ENCODE measurements at regions not wholly inside any gene's neighbourhood (a gene's known extent, or its start where the extent isn't known, plus 50 kb on each side); places are given as distances from the start of the nearest gene placed in this dataset.

- POLR2A ChIA-PET, result no interaction called here
- no peaks in the 10 kb centered on the region for H3K9me2 ChIP-seq (ENCODE audit: insufficient read depth, low read length)
- no peaks in the 10 kb centered on the region for H3K36me3 ChIP-seq (ENCODE audit: insufficient read depth, low read length)
- H3K4me1 ChIP-seq (ENCODE audit: insufficient read depth, low read length, poor library complexity, severe bottlenecking), result no peaks in the 10 kb centered on the region
- CTCF ChIA-PET (ENCODE audit: unreplicated experiment), result no interaction called here
- no peak overlapping the region for H2AFZ ChIP-seq (ENCODE audit: low read length)
- intact Hi-C loops (cut with micrococcal nuclease; ENCODE audit: unreplicated experiment), result no loop called here
- BruUV-seq (replicated peaks), result no TSS peak
- no peaks in the 10 kb centered on the region for H3K79me2 ChIP-seq (ENCODE audit: insufficient read depth, low read depth, low read length)
- H3K4me3 ChIP-seq (ENCODE audit: low read depth, low read length, poor library complexity, severe bottlenecking), result no peak overlapping the region
- no peaks in the 10 kb centered on the region for H4K20me1 ChIP-seq (ENCODE audit: insufficient read depth, low read length)
- H3K4me2 ChIP-seq (ENCODE audit: low read length), result no peak overlapping the region
- TF ChIP-seq EZH2phosphoT487 (IDR thresholded peaks at IDR 0.05; ENCODE audit: borderline replicate concordance, low read depth, low read length), result no peak
- TF ChIP-seq, protein P1, sequence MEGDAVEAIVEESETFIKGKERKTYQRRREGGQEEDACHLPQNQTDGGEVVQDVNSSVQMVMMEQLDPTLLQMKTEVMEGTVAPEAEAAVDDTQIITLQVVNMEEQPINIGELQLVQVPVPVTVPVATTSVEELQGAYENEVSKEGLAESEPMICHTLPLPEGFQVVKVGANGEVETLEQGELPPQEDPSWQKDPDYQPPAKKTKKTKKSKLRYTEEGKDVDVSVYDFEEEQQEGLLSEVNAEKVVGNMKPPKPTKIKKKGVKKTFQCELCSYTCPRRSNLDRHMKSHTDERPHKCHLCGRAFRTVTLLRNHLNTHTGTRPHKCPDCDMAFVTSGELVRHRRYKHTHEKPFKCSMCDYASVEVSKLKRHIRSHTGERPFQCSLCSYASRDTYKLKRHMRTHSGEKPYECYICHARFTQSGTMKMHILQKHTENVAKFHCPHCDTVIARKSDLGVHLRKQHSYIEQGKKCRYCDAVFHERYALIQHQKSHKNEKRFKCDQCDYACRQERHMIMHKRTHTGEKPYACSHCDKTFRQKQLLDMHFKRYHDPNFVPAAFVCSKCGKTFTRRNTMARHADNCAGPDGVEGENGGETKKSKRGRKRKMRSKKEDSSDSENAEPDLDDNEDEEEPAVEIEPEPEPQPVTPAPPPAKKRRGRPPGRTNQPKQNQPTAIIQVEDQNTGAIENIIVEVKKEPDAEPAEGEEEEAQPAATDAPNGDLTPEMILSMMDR (conservative IDR thresholded peaks at IDR 0.05; ENCODE audit: low read length), result no peak
- no peaks in the 10 kb centered on the region for H3K9me3 ChIP-seq (ENCODE audit: low read length)
- DNase-seq (ENCODE audit: low spot score), result no peak
- no peak overlapping the region for H3K27ac ChIP-seq (ENCODE audit: low read depth, low read length, poor library complexity, severe bottlenecking)
These were observed 510.7 kb downstream of the RIT2 start for GRCh38 chr18:42604820-42605219.

DNA sequence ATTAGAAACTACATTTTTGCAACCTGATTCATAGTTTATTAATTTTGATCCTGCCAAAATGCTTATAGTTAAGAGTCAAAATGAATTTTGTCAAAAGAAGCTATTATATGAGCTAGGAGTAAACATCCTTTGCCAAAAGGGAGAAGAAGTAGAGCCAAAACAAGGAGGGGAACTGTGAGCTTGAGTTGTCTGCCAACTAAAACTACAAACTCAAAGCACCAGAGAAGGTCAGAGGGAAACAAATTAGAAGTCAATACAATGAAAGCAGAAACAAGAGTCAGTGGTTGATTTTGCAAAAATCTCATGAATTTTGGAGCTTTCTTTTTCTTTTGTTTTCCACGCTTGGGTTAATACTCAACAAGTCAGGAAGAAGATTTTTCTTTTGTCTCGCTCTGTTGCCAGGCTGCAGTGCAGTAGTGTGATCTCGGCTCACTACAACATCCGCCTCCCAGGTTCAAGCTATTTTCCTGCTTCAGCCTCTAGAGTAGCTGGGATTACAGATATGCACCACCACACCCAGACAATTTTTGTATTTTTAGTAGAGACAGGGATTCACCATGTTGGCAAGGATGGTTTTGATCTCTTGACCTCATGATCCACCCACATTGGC lies 508.5 kb downstream of the RIT2 start:
- intact Hi-C loops (cut with micrococcal nuclease; ENCODE audit: unreplicated experiment), result no loop called here
- ChIA-PET CTCF (ENCODE audit: unreplicated experiment) (no interaction called here), POLR2A (interaction anchor here (0.6 kb wide), 1 partner anchor 162 kb away, joined by 3 read pairs; no protein-coding TSS in a partner anchor)
- no peaks in the 10 kb centered on the region for H3K4me1 ChIP-seq (ENCODE audit: insufficient read depth, low read length, poor library complexity, severe bottlenecking)
- DNase-seq (ENCODE audit: low spot score), result no peak
- H3K27ac ChIP-seq (ENCODE audit: low read depth, low read length, poor library complexity, severe bottlenecking), result no peak overlapping the region
- H2AFZ ChIP-seq (ENCODE audit: low read length), result no peak overlapping the region
- no peaks in the 10 kb centered on the region for H3K36me3 ChIP-seq (ENCODE audit: insufficient read depth, low read length)
- no peak overlapping the region for H3K4me3 ChIP-seq (ENCODE audit: low read depth, low read length, poor library complexity, severe bottlenecking)
- no peaks in the 10 kb centered on the region for H4K20me1 ChIP-seq (ENCODE audit: insufficient read depth, low read length)
- no TSS peak for BruUV-seq (replicated peaks)
- H3K4me2 ChIP-seq (ENCODE audit: low read length), result no peak overlapping the region
- TF ChIP-seq, protein P1 (conservative IDR thresholded peaks at IDR 0.05; ENCODE audit: low read length), result no peak
- TF ChIP-seq EZH2phosphoT487 (IDR thresholded peaks at IDR 0.05; ENCODE audit: borderline replicate concordance, low read depth, low read length), result no peak
- H3K9me2 ChIP-seq (ENCODE audit: insufficient read depth, low read length), result no peaks in the 10 kb centered on the region
- no peaks in the 10 kb centered on the region for H3K79me2 ChIP-seq (ENCODE audit: insufficient read depth, low read depth, low read length)
- H3K9me3 ChIP-seq (ENCODE audit: low read length), result no peaks in the 10 kb centered on the region

- POLR2A ChIA-PET, result no interaction called here
- BruUV-seq (replicated peaks), result no TSS peak
- no peaks in the 10 kb centered on the region for H3K9me2 ChIP-seq (ENCODE audit: insufficient read depth, low read length)
- no peak overlapping the region for H3K4me2 ChIP-seq (ENCODE audit: low read length)
- no peak overlapping the region for H3K4me3 ChIP-seq (ENCODE audit: low read depth, low read length, poor library complexity, severe bottlenecking)
- H3K4me1 ChIP-seq (ENCODE audit: insufficient read depth, low read length, poor library complexity, severe bottlenecking), result no peaks in the 10 kb centered on the region
- no peaks in the 10 kb centered on the region for H3K9me3 ChIP-seq (ENCODE audit: low read length)
- no peak overlapping the region for H2AFZ ChIP-seq (ENCODE audit: low read length)
- H3K36me3 ChIP-seq (ENCODE audit: insufficient read depth, low read length), result no peaks in the 10 kb centered on the region
- intact Hi-C loops (cut with micrococcal nuclease; ENCODE audit: unreplicated experiment), result no loop called here
- CTCF ChIA-PET (ENCODE audit: unreplicated experiment), result no interaction called here
- H4K20me1 ChIP-seq (ENCODE audit: insufficient read depth, low read length), result no peaks in the 10 kb centered on the region
- no peaks in the 10 kb centered on the region for H3K79me2 ChIP-seq (ENCODE audit: insufficient read depth, low read depth, low read length)
- no peak for DNase-seq (ENCODE audit: low spot score)
- H3K27ac ChIP-seq (ENCODE audit: low read depth, low read length, poor library complexity, severe bottlenecking), result no peak overlapping the region
- TF ChIP-seq, protein P1 (conservative IDR thresholded peaks at IDR 0.05; ENCODE audit: low read length), result no peak
- TF ChIP-seq EZH2phosphoT487 (IDR thresholded peaks at IDR 0.05; ENCODE audit: borderline replicate concordance, low read depth, low read length), result no peak
These were observed 504.4 kb downstream of the RIT2 start for GRCh38 chr18:42611134-42611533.
